Trophoblast cell (in vitro differentiated cells and primary cell): ENCODE measurements at regions not wholly inside any gene's neighbourhood (a gene's known extent, or its start where the extent isn't known, plus 50 kb on each side); places are given as distances from the start of the nearest gene placed in this dataset.

Experiments used
- DNase-seq, 2 donors: peaks; one replicate each; pipeline ENCODE4 v3.0.0-alpha.2; 2016
- H2AFZ ChIP-seq: 2 replicates; pipeline ENCODE4 v1.6.1; 2013; ENCODE audit warnings: low read length, moderate library complexity, mild to moderate bottlenecking; ENCODE audit not compliant: insufficient read depth, poor library complexity
- H2AK5ac ChIP-seq: 2 replicates; pipeline ENCODE4 v1.6.1; 2013; ENCODE audit warnings: mild to moderate bottlenecking, low read length
- H2BK120ac ChIP-seq: 2 replicates; pipeline ENCODE4 v1.6.1; 2013; ENCODE audit warnings: low read length, mild to moderate bottlenecking, moderate library complexity; ENCODE audit not compliant: insufficient read depth, poor library complexity
- H2BK12ac ChIP-seq: 2 replicates; pipeline ENCODE4 v1.6.1; 2013; ENCODE audit warnings: mild to moderate bottlenecking, low read length, moderate library complexity
- H2BK5ac ChIP-seq: 2 replicates; pipeline ENCODE4 v1.6.1; 2013; ENCODE audit warnings: low read length, low read depth, moderate library complexity, mild to moderate bottlenecking; ENCODE audit not compliant: poor library complexity
- H3K14ac ChIP-seq: 2 replicates; pipeline ENCODE4 v1.6.1; 2013; ENCODE audit warnings: mild to moderate bottlenecking, low read length
- H3K18ac ChIP-seq: 2 replicates; pipeline ENCODE4 v1.6.1; 2013; ENCODE audit warnings: mild to moderate bottlenecking, low read length
- H3K23ac ChIP-seq: 2 replicates; pipeline ENCODE4 v1.6.1; 2013; ENCODE audit warnings: low read length
- H3K27ac ChIP-seq: 2 replicates; pipeline ENCODE4 v1.5.1; 2013; ENCODE audit warnings: low read depth, mild to moderate bottlenecking, inconsistent platforms, low read length, moderate library complexity
- H3K27me3 ChIP-seq: 2 replicates; pipeline ENCODE4 v1.6.1; 2013; ENCODE audit warnings: inconsistent platforms, mild to moderate bottlenecking, low read length, moderate library complexity; ENCODE audit not compliant: insufficient read depth
- H3K36me3 ChIP-seq, 2 experiments: 1 replicate in 1 of 2; 2 replicates in 1 of 2; pipeline ENCODE4 v1.6.1; 2013; ENCODE audit warnings: low read length in 2 of 2, mild to moderate bottlenecking in 2 of 2, moderate library complexity in 1 of 2; ENCODE audit not compliant: insufficient read depth in 2 of 2, control insufficient read depth in 1 of 2
- H3K4ac ChIP-seq: 2 replicates; pipeline ENCODE4 v1.6.1; 2013; ENCODE audit warnings: low read depth, mild to moderate bottlenecking, low read length, moderate library complexity
- H3K4me1 ChIP-seq, 2 experiments: 1 replicate in 1 of 2; 2 replicates in 1 of 2; pipeline ENCODE4 v1.6.1; 2013; ENCODE audit warnings: low read length in 2 of 2, mild to moderate bottlenecking in 2 of 2, moderate library complexity in 1 of 2; ENCODE audit not compliant: insufficient read depth in 2 of 2, control insufficient read depth in 1 of 2
- H3K4me2 ChIP-seq: 2 replicates; pipeline ENCODE4 v1.6.1; 2013; ENCODE audit warnings: inconsistent platforms, mild to moderate bottlenecking, low read length, moderate library complexity
- H3K4me3 ChIP-seq: 2 replicates; pipeline ENCODE4 v1.5.1; 2013; ENCODE audit warnings: mild to moderate bottlenecking, low read depth, low read length, inconsistent platforms
- H3K79me1 ChIP-seq: one replicate; pipeline ENCODE4 v1.6.1; 2013; ENCODE audit warnings: low read length
- H3K79me2 ChIP-seq: 2 replicates; pipeline ENCODE4 v1.6.1; 2013; ENCODE audit warnings: low read length, mild to moderate bottlenecking; ENCODE audit not compliant: control insufficient read depth, insufficient read depth, poor library complexity
- H3K9ac ChIP-seq: 2 replicates; pipeline ENCODE4 v1.6.1; 2013; ENCODE audit warnings: mild to moderate bottlenecking, low read length
- H3K9me3 ChIP-seq: 2 replicates; pipeline ENCODE4 v1.6.1; 2013; ENCODE audit warnings: low read depth, mild to moderate bottlenecking, control low read depth, inconsistent platforms, low read length; ENCODE audit not compliant: insufficient read depth
- H4K12ac ChIP-seq: 2 replicates; pipeline ENCODE4 v1.6.1; 2013; ENCODE audit warnings: low read depth, mild to moderate bottlenecking, low read length, moderate library complexity
- H4K8ac ChIP-seq: 2 replicates; pipeline ENCODE4 v1.6.1; 2013; ENCODE audit warnings: low read depth, mild to moderate bottlenecking, low read length, moderate library complexity
- H4K91ac ChIP-seq: one replicate; pipeline ENCODE4 v1.6.1; 2013; ENCODE audit warnings: low read depth, mild to moderate bottlenecking, low read length, moderate library complexity
- WGBS: extraction: QIAGEN DNeasy Blood & Tissue Kit; methylation state at CpG from one replicate; pipeline ENCODE4 v1.1.7; 2013; ENCODE audit warnings: missing lambda C conversion rate; ENCODE audit not compliant: insufficient read length, insufficient coverage; ENCODE audit errors: extremely low coverage; 5-methylcytosine and 5-hydroxymethylcytosine counted together

GRCh38 chr16:26524281-26524680 is 542.4 kb upstream of the C16orf82 start:
- Histone ChIP-seq H2AFZ (no peak overlapping the region), H2AK5ac (no peak overlapping the region), H2BK5ac (no peak overlapping the region), H3K18ac (no peak overlapping the region), H3K79me1 (no peaks in the 10 kb centered on the region), H3K27ac (no peak overlapping the region), H3K27me3 (no peaks in the 10 kb centered on the region), H3K14ac (no peak overlapping the region), H3K4me3 (no peak overlapping the region), H3K23ac (no peak overlapping the region), H2BK120ac (no peak overlapping the region), H3K4me2 (no peak overlapping the region), H3K4me1 (no peaks in the 10 kb centered on the region), H4K12ac (no peak overlapping the region), H2BK12ac (no peak overlapping the region), H3K4ac (no peak overlapping the region), H3K9me3 (no peaks in the 10 kb centered on the region), H3K79me2 (no peaks in the 10 kb centered on the region), H3K36me3 (no peaks in the 10 kb centered on the region), H4K8ac (no peak overlapping the region), H3K9ac (no peak overlapping the region), H4K91ac (no peak overlapping the region)
- WGBS, result no CpG with 5 or more reads among the region's 6 CpGs
- no peak for DNase-seq

GRCh38 chr16:26524846-26525245 is 541.9 kb upstream of the C16orf82 start:
- Histone ChIP-seq H4K8ac (no peak overlapping the region), H4K91ac (no peak overlapping the region), H2BK120ac (no peak overlapping the region), H3K4me1 (no peaks in the 10 kb centered on the region), H3K4me3 (no peak overlapping the region), H2BK12ac (no peak overlapping the region), H3K27me3 (no peaks in the 10 kb centered on the region), H2BK5ac (no peak overlapping the region), H3K14ac (no peak overlapping the region), H2AK5ac (no peak overlapping the region), H3K27ac (no peak overlapping the region), H3K23ac (no peak overlapping the region), H3K18ac (no peak overlapping the region), H3K4me2 (no peak overlapping the region), H3K36me3 (no peaks in the 10 kb centered on the region), H3K79me2 (no peaks in the 10 kb centered on the region), H3K79me1 (no peaks in the 10 kb centered on the region), H3K9me3 (no peaks in the 10 kb centered on the region), H4K12ac (no peak overlapping the region), H3K9ac (no peak overlapping the region), H2AFZ (no peak overlapping the region), H3K4ac (no peak overlapping the region)
- no peak for DNase-seq
- no CpG with 5 or more reads among the region's 3 CpGs for WGBS

GRCh38 chr16:26525856-26526255 is 540.9 kb upstream of the C16orf82 start:
- Histone ChIP-seq H4K8ac (no peak overlapping the region), H3K27me3 (no peaks in the 10 kb centered on the region), H3K4me1 (no peaks in the 10 kb centered on the region), H3K23ac (no peak overlapping the region), H3K36me3 (no peaks in the 10 kb centered on the region), H4K91ac (no peak overlapping the region), H2AK5ac (no peak overlapping the region), H3K18ac (no peak overlapping the region), H3K14ac (no peak overlapping the region), H3K79me1 (no peaks in the 10 kb centered on the region), H3K27ac (no peak overlapping the region), H2BK12ac (no peak overlapping the region), H3K4me2 (no peak overlapping the region), H3K79me2 (no peaks in the 10 kb centered on the region), H3K4me3 (no peak overlapping the region), H3K9me3 (no peaks in the 10 kb centered on the region), H2BK120ac (no peak overlapping the region), H3K4ac (no peak overlapping the region), H4K12ac (no peak overlapping the region), H3K9ac (no peak overlapping the region), H2BK5ac (no peak overlapping the region), H2AFZ (no peak overlapping the region)
- DNase-seq, result no peak

- DNase-seq, result no peak
- Histone ChIP-seq H3K4me3 (no peak overlapping the region), H3K23ac (no peak overlapping the region), H3K27me3 (no peaks in the 10 kb centered on the region), H3K79me2 (no peaks in the 10 kb centered on the region), H3K4ac (no peak overlapping the region), H4K12ac (no peak overlapping the region), H3K36me3 (no peaks in the 10 kb centered on the region), H3K79me1 (no peaks in the 10 kb centered on the region), H3K14ac (no peak overlapping the region), H3K27ac (no peak overlapping the region), H3K4me2 (no peak overlapping the region), H4K8ac (no peak overlapping the region), H2BK12ac (no peak overlapping the region), H2AFZ (no peak overlapping the region), H3K4me1 (no peaks in the 10 kb centered on the region), H3K18ac (no peak overlapping the region), H3K9ac (no peak overlapping the region), H2BK5ac (no peak overlapping the region), H2BK120ac (no peak overlapping the region), H4K91ac (no peak overlapping the region), H2AK5ac (no peak overlapping the region), H3K9me3 (no peaks in the 10 kb centered on the region)
- no CpG with 5 or more reads among the region's 1 CpG for WGBS
Measured at GRCh38 chr16:26526633-26527032, 540.1 kb upstream of the C16orf82 start.
